ENCODE measurements at regions not wholly inside any gene's neighbourhood (a gene's known extent, or its start where the extent isn't known, plus 50 kb on each side); places are given as distances from the start of the nearest gene placed in this dataset.

DNA sequence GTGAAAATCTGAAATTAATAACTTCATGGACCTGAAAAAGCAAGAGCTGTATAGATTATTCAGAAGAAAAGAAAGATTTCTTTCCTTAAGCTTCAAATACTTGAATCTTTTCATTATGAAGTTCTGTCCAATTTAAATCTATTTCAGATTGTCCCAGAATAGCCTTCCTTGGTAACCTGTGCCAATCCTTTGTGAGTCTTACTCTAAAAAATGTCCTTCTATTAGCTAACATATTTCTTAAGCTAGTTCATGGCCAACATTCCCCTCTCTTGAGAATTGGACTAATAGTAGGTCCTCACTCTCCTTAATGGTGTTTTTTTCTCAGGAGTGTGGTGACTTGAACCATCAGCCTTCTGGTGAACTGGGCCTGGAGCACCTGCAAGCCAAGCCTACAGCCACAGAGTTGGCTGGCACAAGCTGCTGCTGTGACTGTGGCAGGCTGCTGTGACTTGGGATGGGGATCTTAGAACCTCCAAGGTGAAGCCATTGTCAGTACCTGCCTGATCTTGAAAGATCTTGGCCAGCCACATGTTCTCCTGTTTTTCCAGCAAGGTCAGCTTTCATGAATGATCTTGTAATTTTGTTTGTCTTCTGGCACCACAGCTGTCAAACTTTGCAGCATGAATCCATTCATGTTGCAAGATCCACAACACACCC, 262.6 kb upstream of the MAP3K1 start:
- TF ChIP-seq, protein P1, sequence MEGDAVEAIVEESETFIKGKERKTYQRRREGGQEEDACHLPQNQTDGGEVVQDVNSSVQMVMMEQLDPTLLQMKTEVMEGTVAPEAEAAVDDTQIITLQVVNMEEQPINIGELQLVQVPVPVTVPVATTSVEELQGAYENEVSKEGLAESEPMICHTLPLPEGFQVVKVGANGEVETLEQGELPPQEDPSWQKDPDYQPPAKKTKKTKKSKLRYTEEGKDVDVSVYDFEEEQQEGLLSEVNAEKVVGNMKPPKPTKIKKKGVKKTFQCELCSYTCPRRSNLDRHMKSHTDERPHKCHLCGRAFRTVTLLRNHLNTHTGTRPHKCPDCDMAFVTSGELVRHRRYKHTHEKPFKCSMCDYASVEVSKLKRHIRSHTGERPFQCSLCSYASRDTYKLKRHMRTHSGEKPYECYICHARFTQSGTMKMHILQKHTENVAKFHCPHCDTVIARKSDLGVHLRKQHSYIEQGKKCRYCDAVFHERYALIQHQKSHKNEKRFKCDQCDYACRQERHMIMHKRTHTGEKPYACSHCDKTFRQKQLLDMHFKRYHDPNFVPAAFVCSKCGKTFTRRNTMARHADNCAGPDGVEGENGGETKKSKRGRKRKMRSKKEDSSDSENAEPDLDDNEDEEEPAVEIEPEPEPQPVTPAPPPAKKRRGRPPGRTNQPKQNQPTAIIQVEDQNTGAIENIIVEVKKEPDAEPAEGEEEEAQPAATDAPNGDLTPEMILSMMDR (IDR thresholded peaks at IDR 0.05), result no peak
- TF ChIP-seq ZFX (IDR thresholded peaks at IDR 0.05; ENCODE audit: borderline replicate concordance), result no peak
